ENCODE measurements at regions not wholly inside any gene's neighbourhood (a gene's known extent, or its start where the extent isn't known, plus 50 kb on each side); places are given as distances from the start of the nearest gene placed in this dataset.

GRCh38 chr5:100974082-100974481 lies 71.0 kb upstream of the ST8SIA4 start:
- TF ChIP-seq CTCF (IDR thresholded peaks at IDR 0.05; ENCODE audit: insufficient read depth, low read length, poor library complexity, severe bottlenecking) (no peak), EZH2phosphoT487 (conservative IDR thresholded peaks at IDR 0.05; ENCODE audit: low read length) (no peak)

Data from SU-DHL-6 (cell line).